ENCODE measurements at regions not wholly inside any gene's neighbourhood (a gene's known extent, or its start where the extent isn't known, plus 50 kb on each side); places are given as distances from the start of the nearest gene placed in this dataset.

DNA sequence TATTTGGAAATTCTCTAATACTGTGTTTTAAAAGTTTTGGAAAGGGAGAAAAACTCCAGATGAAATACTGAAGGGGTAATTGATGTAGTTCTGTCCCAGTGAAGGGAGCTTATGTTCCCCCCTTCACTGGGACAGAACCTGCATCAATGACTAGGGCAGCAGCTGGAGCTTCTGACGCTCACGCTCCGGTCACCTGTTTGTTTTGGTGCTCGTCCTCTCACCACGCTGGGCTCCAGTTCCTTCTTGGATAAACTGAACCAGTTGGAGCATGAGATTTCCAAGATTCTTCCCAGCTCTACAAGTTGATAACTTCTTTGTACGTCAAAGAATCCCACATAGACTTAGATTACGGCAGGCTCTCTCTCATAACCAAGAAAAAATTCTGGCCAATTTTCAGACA is 51.4 kb upstream of the HNRNPU start:
- H3K9me3 ChIP-seq (ENCODE audit: control extremely low read depth in 1 of 5, control insufficient read depth in 4 of 5, insufficient read depth in 2 of 5, low read depth in 1 of 5, low read length in 4 of 5): no peaks in the 10 kb centered on the region
- H3K27me3 ChIP-seq (replicated peaks in 2 of 5; ENCODE audit: control insufficient read depth in 4 of 5, insufficient read depth in 5 of 5, low read length in 4 of 5): no peaks in the 10 kb centered on the region
- no peak for DNase-seq
- no peaks in the 10 kb centered on the region for H3K36me3 ChIP-seq (ENCODE audit: control insufficient read depth in 4 of 4, insufficient read depth in 4 of 4, low read length in 3 of 4)
- H3K27ac ChIP-seq (ENCODE audit: insufficient read depth in 1 of 2, low read depth in 1 of 2, low read length in 2 of 2, poor library complexity in 1 of 2, severe bottlenecking in 2 of 2): no peak overlapping the region
- ChIA-PET POLR2A (interaction anchor here (1.0 kb wide), 1 partner anchor 53 kb away, joined by 3 read pairs; a partner anchor contains a TSS), CTCF (interaction anchor here (0.8 to 1.0 kb wide), 2 partner anchors 54 to 117 kb away, joined by 3 read pairs; a partner anchor contains a TSS)
- WGBS (ENCODE audit: insufficient coverage): 100% methylated on average over 6 of the region's 7 CpGs
- peaks cover 0 to 19% (median 16%) of the 10 kb centered on the region in 4 experiments for H3K4me1 ChIP-seq (ENCODE audit: control extremely low read depth in 1 of 4, control insufficient read depth in 4 of 4, insufficient read depth in 4 of 4, low read length in 3 of 4)
- H3K4me3 ChIP-seq (ENCODE audit: control insufficient read depth in 1 of 7, extremely low read depth in 1 of 7, insufficient read depth in 4 of 7, low read depth in 2 of 7, low read length in 6 of 7): no peak overlapping the region

DNA sequence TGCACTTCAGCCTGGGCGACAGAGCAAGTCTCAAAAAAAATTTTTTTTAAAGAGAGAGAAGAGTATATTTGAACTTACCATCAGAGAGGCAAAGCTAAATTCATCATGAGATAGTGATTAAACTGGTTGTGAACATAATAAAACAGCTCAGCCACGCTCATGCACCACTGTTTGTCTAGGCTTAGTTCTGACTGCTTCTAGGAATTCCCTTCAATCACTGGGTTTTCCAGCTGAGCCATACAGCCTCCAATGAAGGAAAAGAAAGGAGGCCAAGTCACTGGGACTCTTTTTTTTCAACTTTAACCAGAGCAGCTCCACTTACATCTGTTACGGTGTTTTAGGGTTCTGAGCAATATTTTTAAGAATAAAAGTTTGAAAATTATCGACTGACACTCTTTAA is 50.4 kb upstream of the HNRNPU start:
- ChIA-PET CTCF (no interaction called here), POLR2A (no interaction called here)
- 83% methylated on average over 1 of the region's 4 CpGs for WGBS (ENCODE audit: insufficient coverage)

More for the DNA sequence above, 50.4 kb upstream of the HNRNPU start:
- Histone ChIP-seq H3K27ac (ENCODE audit: insufficient read depth in 1 of 2, low read depth in 1 of 2, low read length in 2 of 2, poor library complexity in 1 of 2, severe bottlenecking in 2 of 2) (no peak overlapping the region), H3K4me3 (ENCODE audit: control insufficient read depth in 1 of 7, extremely low read depth in 1 of 7, insufficient read depth in 4 of 7, low read depth in 2 of 7, low read length in 6 of 7) (no peak overlapping the region), H3K9me3 (ENCODE audit: control extremely low read depth in 1 of 5, control insufficient read depth in 4 of 5, insufficient read depth in 2 of 5, low read depth in 1 of 5, low read length in 4 of 5) (no peaks in the 10 kb centered on the region), H3K4me1 (ENCODE audit: control extremely low read depth in 1 of 4, control insufficient read depth in 4 of 4, insufficient read depth in 4 of 4, low read length in 3 of 4) (peaks cover 0 to 10% (median 9%) of the 10 kb centered on the region in 4 experiments), H3K27me3 (replicated peaks in 2 of 5; ENCODE audit: control insufficient read depth in 4 of 5, insufficient read depth in 5 of 5, low read length in 4 of 5) (no peaks in the 10 kb centered on the region), H3K36me3 (ENCODE audit: control insufficient read depth in 4 of 4, insufficient read depth in 4 of 4, low read length in 3 of 4) (no peaks in the 10 kb centered on the region)
- DNase-seq: no peak

All from common myeloid progenitor, CD34-positive (primary cell).